ENCODE measurements at regions not wholly inside any gene's neighbourhood (a gene's known extent, or its start where the extent isn't known, plus 50 kb on each side); places are given as distances from the start of the nearest gene placed in this dataset.

DNA sequence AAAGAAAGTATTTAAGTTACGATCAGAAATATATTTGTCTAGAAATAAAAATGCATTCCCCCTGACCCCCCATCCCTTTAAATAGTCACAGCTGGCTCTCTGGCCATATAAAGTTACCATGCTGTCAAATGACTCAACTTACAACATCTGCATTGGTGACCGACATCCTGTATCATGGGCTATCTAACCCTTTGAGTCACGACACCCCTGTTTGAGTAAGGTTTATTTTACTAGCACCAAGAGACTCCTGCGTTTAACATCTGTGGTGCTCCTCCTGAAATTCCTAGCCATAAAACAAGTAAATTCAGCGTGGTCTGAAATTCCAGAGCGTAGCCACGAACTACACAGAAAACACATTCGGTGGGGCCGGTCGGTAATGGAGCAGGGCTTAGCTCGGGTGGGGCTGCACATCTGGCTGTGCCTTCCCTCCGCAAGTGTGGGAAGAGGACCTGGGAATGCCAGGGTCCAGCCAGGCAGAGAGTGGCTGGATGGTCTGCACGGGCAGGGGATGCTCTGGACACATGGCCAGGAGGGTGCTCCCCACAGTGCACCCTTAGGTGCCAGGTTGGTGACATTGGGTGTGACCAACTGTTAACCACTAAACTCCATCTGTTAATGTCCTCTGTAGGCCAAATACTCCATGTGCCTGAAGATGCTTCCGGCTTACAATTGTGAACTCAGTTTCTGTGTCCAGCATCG lies 53.0 kb upstream of the CLDN14 start:
- DNase-seq: no peak

DNA sequence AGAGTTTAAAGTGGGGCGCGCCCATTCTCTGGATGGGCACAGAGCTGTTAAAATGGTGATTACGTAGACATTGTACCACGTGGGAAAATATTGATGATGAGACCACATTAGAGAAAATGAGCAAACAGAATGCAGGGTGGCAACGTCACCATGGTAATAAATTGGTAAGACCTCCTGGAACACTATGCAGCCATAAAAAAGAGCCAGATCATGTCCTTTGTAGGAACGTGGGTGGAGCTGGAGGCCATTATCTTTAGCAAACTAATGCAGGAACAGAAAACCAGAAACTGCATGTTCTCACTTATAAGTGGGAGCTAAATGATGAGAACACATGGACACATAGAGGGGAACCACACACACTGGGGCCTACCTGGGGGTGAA lies 53.5 kb upstream of the CLDN14 start:
- no peak for DNase-seq

DNA sequence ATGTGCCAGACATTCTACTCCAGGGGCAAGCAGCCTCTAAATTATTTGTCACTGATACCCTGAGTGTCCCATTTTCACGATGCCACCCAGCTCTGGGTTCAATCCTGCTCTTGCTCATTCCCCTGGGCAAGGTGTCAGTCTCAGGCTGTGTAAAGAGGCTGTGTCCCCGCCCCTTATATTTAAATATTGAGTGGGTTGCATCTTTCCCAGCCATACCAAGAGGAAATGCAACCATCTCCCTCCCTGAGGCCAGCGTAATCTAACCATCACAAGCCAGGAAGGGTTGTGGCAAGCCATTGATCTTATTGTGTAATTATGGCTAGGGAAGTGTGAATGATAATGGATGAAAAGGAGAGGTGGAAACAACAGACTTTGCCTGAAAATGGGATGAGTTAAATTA lies 54.7 kb upstream of the CLDN14 start:
- DNase-seq: no peak

DNA sequence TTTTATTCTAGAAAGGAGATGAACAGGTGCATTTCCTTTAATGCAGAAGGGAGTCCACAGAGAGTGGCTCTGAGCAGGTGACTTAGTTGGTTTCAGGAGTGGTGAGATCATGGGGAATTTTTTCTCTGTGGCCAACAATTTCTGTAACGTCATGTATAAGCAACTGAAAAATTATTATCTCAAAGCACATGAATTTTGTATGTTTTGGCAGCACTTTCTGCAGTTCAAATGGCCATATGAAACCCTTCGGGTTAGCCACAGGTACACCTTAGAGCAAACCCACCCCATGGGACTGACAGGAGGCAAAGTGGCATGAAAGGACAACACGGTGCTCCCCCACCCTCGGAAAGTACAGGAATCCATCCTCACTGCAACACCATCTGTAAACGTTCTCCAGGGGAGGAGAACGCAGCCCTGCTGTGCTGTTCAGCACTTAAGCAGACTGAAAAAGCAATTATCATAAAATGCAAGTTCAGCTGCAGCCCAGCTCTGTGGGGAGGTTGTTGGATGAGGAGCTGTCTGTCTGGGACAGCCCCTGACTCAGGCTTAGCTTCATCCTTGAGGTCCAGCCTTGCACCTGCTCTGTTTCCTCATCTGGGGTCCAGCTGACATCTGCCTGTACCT lies 55.8 kb upstream of the CLDN14 start:
- no peak for DNase-seq

DNA sequence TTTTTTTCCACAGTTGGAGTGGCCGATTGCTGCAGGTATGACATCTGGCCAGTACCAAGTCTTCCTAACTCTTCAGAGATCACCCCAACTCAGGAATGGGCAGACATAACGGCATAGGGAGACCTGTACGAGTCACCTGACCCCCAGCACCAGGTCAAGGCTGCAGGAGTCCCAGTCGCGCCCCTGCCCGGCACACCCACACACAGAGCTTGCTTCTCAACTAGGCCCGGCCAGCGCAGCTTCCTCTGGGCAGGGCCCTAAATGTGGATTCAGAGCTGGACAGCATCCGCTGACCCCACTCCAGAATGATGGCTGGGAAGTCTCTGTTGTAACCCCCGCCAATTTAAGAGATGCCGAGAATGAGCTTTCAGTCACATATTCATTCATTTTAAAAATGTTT lies 58.8 kb upstream of the CLDN14 start:
- DNase-seq: no peak

DNA sequence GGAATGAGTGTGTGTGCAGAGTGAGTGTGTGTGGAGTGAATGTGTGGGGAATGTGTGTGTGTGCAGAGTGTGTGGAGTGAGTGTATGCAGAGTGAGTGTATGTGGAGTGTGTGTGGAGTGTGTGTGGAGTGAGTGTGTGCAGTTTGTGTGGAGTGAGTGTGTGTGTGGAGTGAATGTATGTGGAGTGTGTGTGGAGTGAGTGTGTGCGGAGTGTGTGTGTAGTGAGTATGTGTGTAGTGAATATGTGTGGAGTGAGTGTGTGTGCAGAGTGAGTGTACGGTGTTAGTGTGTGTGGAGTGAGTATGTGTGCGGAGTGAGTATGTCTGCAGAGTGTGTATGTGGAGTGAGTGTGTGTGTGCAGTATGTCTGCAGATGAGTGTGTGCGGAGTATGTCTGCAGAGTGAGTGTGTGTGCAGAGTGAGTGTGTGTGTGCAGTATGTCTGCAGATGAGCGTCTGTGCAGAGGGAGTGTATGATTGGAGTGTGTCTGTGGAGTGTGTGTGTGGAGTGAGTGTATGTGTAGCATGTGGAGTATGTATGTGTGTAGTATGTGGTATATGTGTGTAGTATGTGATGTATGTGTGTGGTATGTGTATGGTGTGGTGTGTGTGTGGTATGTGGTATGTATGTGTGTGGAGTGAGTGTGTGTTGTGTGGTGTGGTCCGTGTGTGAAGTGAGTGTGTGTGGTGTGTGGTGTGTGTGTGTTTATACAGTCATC lies 59.7 kb upstream of the CLDN14 start:
- no peak for DNase-seq

DNA sequence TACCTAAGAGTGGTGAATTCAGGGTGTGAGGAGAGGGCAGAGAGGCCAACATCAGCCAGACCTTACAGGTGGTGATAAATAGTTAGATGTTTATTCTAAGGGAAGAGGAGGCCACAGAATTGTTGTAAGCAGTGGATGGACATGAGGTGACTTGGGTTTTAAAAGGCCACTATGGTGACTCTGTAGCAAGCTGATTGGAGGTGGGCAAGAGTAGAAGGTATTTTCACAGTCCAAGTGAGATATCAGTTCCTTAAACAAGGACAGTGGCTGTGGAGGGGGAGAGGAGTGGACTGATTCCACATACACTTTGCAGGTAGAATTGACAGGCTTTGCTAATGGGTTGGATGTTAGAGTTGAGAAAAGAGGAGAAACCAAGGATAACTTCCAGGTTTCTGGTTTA lies 60.8 kb upstream of the CLDN14 start:
- DNase-seq: no peak

DNA sequence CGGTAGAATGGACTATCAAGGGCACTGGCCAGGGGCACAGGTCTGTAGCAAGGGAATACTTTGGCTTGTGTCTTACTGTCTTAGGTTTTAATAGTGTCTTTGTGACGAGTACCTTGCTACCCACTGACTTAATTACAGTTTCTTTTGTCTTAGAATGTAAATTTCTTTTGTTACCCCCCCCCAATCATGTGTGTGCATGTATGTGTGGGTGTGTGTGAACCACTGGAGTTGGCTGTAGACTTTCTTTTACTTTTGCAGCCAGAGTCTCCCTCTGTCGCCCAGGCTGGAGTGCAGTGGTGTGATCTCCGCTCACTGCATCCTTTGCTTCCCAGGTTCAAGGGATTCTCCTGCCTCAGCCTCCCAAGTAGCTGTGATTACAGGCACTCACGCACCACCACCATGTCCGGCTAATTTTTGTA lies 61.8 kb upstream of the CLDN14 start:
- DNase-seq: no peak

DNA sequence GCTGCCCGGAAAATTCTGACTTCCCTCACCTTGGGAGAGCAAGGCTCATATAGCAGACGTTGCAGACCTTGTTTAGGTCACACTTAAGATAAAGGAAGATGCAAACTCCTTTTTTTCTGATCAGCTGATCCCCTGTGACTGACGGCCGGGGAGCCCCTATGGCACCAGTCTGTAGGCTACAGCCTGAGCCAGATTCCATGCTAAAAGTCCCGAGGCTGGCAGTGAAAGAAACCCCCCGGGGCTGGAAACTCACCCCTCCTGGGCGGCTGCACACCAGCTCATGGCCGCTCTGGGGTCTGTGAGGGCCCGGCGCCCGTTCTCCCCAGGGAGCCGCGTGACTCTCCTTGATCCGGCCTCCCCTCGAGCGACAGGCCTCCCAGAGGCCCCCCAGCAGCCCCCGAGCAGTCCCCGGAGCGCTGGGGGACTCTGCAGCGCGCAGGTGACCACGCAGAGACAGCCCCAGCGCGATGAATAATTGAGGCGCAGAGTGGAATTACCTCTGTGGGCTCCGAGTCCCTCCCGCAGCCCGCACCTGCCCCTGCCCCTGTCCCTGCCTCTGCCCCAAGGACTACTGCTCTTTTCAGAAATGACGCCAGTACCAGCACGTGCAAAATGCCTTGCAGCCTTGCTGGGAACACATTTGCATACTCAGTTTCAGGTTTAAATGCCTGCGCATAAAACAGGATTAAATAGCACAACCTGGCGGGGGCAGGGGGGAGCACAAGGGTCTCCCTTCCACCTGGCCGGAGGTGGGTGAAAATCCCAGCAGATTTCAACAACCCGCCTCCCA lies 62.6 kb upstream of the CLDN14 start:
- no peak for DNase-seq

DNA sequence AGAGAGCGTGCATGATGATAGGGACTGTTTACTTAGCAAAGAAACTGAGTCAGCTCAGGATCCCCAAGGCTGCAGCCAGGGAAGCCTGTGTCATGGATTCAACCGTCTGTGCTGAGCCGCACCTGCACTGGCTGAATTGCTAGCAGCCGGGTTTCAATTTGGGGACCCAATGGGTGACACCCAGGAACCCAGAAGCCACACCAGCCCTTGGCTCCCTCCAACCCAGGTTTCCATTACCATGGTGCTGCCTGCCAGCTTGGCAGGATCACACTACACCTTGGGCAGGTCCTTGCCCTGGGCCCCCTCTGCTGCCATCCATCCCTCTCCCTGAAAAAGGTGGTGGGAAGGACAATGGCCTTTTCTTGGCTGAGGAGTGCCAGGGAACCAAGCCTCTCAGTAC lies 64.0 kb upstream of the CLDN14 start:
- DNase-seq: no peak

DNA sequence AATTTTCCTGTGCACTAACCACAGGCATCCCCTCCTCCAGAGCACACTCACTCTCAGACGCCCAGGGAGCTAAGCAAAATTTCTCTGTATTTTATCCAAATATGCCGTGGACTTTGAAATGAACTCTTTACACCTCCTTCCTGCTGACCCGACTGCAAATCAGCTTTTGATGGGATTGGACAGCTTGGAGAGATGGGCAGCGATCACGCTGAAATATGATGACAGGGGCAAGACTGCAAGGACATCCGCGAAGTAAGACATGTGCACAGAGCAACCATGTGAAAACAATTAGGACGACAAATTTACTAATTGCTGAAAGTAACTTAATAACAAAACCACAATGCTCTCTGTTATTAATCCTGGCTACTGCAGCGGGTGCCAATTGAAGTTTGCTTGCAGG lies 64.6 kb upstream of the CLDN14 start:
- DNase-seq: no peak

DNA sequence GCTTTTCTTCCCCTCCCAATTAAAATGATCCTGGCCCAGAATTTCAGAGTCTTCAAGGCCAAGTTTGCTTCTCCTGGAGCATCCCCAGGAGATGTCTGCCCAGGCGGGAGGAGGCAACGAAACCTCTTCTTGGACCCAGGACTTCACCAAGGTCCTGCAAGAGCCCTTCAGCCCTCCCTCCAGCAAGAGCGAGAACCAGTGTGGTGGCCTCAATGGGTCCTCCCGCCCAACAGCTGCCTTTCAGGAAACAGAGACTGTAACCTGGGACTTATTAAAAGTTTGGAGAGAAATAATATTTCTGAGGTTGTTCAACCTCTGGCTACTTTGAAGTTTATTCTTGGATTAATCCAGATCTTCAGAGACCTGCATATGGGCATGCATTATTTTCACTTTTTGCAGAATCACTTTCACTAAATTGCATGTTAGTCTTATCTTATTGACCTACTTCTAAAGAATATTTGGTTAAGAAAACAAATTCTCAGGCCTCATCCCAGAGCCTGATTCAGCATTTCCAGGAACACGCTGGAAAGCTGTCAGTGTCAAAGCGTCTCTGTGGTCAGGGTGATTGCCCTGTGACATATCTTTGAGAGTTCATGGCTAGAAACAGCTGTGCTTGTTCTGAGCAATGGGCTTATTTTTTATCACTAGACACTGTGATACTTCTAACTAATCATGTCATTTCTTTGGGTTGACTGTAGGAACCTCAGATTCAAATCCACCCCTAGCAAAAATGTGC lies 66.0 kb upstream of the CLDN14 start:
- DNase-seq: no peak

DNA sequence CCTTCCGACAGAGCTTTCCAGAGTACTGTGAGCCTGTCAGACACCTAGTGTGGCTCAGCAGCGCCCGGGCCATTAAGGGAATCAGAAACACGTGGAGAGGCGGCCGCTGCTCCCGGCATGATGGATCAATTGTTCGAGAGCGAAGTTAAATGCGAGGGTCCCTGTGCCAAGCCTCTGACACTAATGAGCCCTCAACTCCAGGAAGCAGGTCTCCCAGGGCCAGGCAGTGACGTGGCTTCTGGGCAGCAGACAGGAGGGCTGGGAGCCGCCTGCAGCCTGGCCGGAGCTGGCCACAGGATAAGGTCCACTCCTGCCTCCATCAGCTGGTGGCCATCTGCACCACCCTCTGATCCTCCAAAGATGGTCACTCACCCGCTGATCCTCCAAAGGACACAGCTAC lies 67.5 kb upstream of the CLDN14 start:
- no peak for DNase-seq

DNA sequence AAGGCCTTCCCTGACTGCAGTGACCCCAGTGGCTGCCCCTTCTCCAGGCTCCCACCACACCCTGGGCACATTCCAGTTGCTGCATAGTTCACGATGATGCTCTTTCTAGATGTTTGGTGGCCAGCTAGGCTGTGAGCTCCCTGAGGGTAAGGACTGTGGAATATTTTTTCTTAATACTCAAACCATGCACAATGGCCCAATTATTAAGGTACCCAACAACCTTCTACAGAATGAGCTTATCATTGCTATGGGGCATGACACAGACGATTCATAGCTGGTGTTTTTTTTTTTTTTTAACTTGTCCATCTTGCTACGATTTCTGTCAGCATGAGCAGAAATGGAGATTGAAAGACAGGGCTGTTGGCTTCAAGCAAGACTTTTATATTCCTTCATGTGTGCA lies 68.9 kb upstream of the CLDN14 start:
- DNase-seq: no peak

DNA sequence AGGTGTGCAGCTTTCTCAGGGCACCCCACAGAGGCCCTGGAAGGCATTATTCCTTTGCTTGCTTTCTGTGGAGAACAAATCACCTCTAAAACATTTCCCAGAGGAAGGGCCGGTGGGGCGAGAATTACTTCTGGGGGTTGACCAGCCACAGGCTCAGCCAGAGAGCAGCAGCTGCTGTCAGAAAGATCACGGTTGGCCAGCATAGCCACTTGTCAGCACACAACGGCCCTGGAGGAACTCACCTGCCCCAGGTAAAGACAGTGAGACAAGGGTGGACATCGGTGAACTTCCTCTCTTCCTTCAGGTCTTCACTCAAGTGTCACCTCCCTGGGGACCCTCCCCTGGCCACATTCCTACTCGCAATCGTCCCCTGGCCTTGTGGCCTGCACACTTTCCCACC lies 69.5 kb upstream of the CLDN14 start:
- DNase-seq: no peak

DNA sequence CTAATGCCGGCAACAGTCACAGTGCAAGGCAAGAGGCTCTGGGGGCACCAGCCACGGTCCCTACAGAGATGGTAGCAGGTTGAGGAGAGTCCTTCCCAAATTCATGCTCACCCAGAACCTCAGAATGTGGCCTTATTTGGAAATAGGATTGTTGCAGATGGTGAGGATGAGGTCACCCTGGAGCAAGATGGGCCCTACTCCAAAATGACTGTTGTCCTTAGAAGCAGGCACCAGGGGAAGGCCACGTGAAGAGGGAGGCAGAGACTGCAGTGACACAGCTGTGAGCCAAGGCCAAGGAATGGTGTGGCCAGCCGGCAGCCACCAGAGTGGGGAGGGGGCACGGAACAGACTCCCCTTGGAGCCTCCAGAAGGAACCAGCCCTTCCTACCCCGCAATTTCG lies 70.8 kb upstream of the CLDN14 start:
- no peak for DNase-seq

DNA sequence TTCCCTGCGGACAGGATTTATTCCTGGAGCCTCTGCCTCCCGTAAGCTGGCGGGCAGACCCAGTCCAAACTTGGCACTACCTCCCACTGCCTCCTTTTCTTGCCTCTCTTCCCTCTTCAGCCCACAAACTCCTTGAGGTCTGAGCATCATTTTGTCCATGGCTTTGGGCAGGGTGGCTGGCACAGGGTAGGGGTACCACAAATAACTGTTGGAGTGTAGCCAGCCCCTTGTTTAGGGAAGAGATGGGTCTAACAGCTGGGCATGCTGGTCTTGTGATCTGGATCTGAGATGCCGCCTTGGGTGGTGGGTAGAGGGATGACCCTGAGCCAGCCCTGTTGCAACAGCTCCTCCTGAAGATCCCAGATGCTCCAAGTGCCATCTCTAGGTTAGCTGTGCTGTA lies 71.4 kb upstream of the CLDN14 start:
- DNase-seq: no peak

DNA sequence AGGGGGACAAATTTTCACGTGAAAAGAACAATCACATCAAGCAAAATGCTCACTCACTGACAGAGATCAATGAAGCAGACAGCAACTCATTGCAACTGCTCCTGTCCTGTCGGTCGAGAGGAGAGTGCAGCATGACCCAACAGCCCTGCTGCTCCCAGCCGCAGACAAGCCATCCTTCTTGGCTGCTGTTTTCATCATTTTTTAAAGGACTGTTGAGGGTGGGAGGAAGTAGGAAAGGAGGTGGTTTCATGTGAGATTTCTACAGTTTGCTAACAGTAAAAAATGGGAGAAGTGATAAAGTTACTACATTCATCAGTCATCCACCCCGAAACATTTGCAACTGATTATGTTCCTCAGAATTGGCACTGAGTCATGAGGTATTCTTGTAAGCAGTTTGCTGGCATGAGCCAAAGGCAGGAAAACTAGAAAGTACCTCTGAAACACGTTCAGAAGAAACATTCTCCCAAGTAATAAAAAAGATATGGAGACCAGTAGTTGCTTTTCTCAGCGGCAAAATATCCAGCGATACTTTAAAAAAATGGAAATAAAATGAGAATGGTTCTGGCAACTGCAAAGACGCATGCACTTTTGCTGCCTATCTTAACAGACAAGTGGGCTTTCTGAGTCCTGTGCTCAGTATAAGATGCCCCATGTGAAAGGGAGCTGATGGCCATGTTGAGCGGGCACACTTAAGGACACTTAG lies 72.0 kb upstream of the CLDN14 start:
- DNase-seq: no peak

DNA sequence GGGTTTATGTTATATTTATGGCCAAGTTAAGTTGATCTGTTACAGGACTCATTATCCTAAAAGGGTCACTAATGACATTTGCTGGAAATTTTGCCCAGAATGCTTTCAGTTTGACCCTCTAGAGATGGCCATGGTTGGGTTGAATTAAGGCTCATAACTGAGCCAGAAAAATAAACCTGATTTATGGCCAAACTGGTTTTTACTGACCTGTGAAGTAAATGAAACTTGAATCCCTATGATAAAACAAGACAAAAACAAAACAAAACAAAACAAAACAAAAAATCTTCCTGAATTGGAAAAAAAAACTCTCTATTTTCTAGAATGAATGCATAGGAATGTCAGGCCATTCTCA lies 72.5 kb upstream of the CLDN14 start:
- no peak for DNase-seq

DNA sequence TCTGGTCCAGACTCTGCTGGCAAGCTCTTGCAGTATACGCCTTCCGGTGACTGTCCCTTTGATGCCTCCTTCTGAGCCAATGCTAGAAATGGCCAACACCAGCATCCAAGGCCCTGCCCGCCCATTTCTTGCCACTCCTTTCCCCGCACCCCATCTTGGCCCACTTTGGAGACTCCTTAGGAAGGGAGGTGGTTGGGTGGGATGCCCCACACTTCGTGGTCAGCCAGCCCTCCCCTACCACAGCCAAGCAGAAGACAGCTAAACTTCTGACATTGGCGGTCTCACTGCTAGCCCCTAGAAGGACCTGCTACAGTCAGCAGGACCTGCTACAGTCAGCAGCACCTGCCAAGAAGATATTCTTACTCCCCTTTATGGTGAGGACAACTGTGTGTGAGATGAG lies 73.5 kb upstream of the CLDN14 start:
- no peak for DNase-seq

DNA sequence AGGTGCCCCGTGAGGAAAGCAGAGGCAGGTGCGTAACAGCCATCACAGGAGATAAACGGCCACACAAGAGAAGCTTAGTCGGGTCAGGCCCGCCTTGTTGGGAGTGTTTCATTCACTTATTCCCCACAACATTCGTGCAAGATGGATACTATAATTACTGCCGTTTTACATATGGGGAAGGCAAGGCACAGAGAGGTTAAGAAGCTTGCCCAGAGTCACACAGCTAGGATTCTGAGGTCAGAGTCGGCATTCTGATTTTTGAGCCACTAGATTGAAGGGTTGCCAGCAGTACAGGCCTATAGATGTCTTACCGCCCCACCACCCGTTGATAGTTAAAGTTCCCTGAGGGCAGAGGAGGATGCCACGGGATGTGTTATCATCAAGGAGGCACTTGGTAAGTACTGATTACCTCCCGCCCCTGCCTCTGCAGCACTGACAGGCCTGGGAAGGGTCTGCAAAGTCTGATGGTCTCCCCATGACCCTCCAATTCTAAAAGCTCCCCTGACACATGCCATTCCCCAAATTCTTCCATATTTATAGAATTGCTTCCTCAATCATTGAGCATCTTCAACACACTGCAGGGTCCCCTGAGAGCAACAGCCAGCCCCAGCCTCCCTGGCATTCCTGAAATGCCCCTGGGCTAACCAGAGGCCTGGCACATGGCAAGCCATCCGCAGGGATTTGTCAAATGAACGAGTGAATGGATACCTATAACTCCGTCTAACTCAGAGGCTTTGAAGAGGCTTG lies 74.7 kb upstream of the CLDN14 start:
- no peak for DNase-seq
